IMR-90 (cell line): ENCODE measurements at regions not wholly inside any gene's neighbourhood (a gene's known extent, or its start where the extent isn't known, plus 50 kb on each side); places are given as distances from the start of the nearest gene placed in this dataset.

ENCODE experiments used
- ATAC-seq: fragments of 200-7000 bp; cut with Tn5 transposase; 2 replicates; pipeline ENCODE4 v1.9.1; 2020; ENCODE audit warnings: low read depth, mild to moderate bottlenecking, moderate library complexity
- BruUV-seq: library from RNA; stranded (reverse); fragments of 400-500 nt; replicated peaks from 2 replicates; lab custom pipeline; 2021; lab: Mats Ljungman, UMichigan
- CTCF ChIA-PET: fragments of 300-600 bp; formaldehyde crosslinking; extraction: SDS; loops from one replicate; lab custom pipeline; 2021; ENCODE audit warnings: antibody characterized with exemption; lab: Yijun Ruan, JAX
- POLR2A ChIA-PET: fragments of 300-600 bp; sonication (Branson Sonifier 250); formaldehyde crosslinking; loops from one replicate; lab custom pipeline; 2022; ENCODE audit warnings: antibody characterized with exemption; ENCODE audit not compliant: unreplicated experiment; lab: Charles Lee
- DNase-seq: peaks from one replicate; pipeline ENCODE4 v3.0.0; 2013
- H2AFZ ChIP-seq: replicated peaks from 2 replicates; pipeline ENCODE3; 2013; ENCODE audit warnings: low read length, mild to moderate bottlenecking; ENCODE audit not compliant: poor library complexity
- H2AK5ac ChIP-seq: 2 replicates; pipeline ENCODE4 v1.6.1; 2013; ENCODE audit warnings: low read depth, low read length, inconsistent platforms
- H2AK9ac ChIP-seq: replicated peaks from 2 replicates; pipeline ENCODE3; 2013; ENCODE audit warnings: mild to moderate bottlenecking, low read depth, low read length, moderate library complexity; ENCODE audit not compliant: poor library complexity
- H2BK120ac ChIP-seq: 2 replicates; pipeline ENCODE4 v1.6.1; 2013; ENCODE audit warnings: low read depth, low read length, inconsistent platforms
- H2BK15ac ChIP-seq: 3 replicates; pipeline ENCODE4 v1.6.1; 2013; ENCODE audit warnings: low read depth, low read length, inconsistent platforms
- H2BK20ac ChIP-seq: 2 replicates; pipeline ENCODE4 v1.6.1; 2013; ENCODE audit warnings: low read depth, mild to moderate bottlenecking, inconsistent platforms, low read length, moderate library complexity
- H2BK5ac ChIP-seq: 2 replicates; pipeline ENCODE4 v1.6.1; 2013; ENCODE audit warnings: mild to moderate bottlenecking, low read depth, low read length, inconsistent platforms; ENCODE audit not compliant: poor library complexity, severe bottlenecking
- H3K14ac ChIP-seq: replicated peaks from 2 replicates; pipeline ENCODE4 v1.6.1; 2013; ENCODE audit warnings: low read depth, low read length, inconsistent platforms
- H3K18ac ChIP-seq: 2 replicates; pipeline ENCODE4 v1.6.1; 2013; ENCODE audit warnings: low read depth, low read length, control low read depth
- H3K23ac ChIP-seq: 2 replicates; pipeline ENCODE4 v1.6.1; 2013; ENCODE audit warnings: low read depth, low read length, inconsistent platforms
- H3K27ac ChIP-seq: 2 replicates; pipeline ENCODE4 v1.5.1; 2013; ENCODE audit warnings: mild to moderate bottlenecking, control low read depth, low read length; ENCODE audit not compliant: insufficient read depth
- H3K27me3 ChIP-seq: 2 replicates; pipeline ENCODE4 v1.6.1; 2013; ENCODE audit warnings: low read length; ENCODE audit not compliant: control insufficient read depth, insufficient read depth
- H3K36me3 ChIP-seq: 2 replicates; pipeline ENCODE4 v1.6.1; 2013; ENCODE audit warnings: low read length, mixed read lengths; ENCODE audit not compliant: control insufficient read depth, insufficient read depth
- H3K4ac ChIP-seq: 2 replicates; pipeline ENCODE4 v1.6.1; 2013; ENCODE audit warnings: low read depth, low read length, inconsistent platforms
- H3K4me1 ChIP-seq: 2 replicates; pipeline ENCODE4 v1.6.1; 2013; ENCODE audit warnings: low read length, mixed read lengths; ENCODE audit not compliant: control insufficient read depth, insufficient read depth
- H3K4me2 ChIP-seq: 2 replicates; pipeline ENCODE4 v1.6.1; 2013; ENCODE audit warnings: low read depth, mild to moderate bottlenecking, control low read depth, low read length, moderate library complexity
- H3K4me3 ChIP-seq: 2 replicates; pipeline ENCODE4 v1.5.1; 2013; ENCODE audit warnings: low read depth, mild to moderate bottlenecking, control low read depth, low read length, moderate library complexity; ENCODE audit not compliant: insufficient read depth
- H3K56ac ChIP-seq: 2 replicates; pipeline ENCODE4 v1.6.1; 2013; ENCODE audit warnings: low read length, inconsistent platforms; ENCODE audit not compliant: insufficient read depth; ENCODE audit errors: extremely low read depth
- H3K79me1 ChIP-seq, 2 experiments: 2 replicates each; pipeline ENCODE4 v1.6.1; 2013; ENCODE audit warnings: low read length in 2 of 2, inconsistent platforms in 1 of 2, low read depth in 1 of 2
- H3K9ac ChIP-seq: 2 replicates; pipeline ENCODE4 v1.6.1; 2013; ENCODE audit warnings: low read depth, low read length, control low read depth
- H3K9me1 ChIP-seq: 2 replicates; pipeline ENCODE4 v1.6.1; 2013; ENCODE audit warnings: low read length, inconsistent platforms; ENCODE audit not compliant: insufficient read depth
- H3K9me3 ChIP-seq: 2 replicates; pipeline ENCODE4 v1.6.1; 2013; ENCODE audit warnings: low read length; ENCODE audit not compliant: control insufficient read depth, insufficient read depth
- H4K20me1 ChIP-seq: 2 replicates; pipeline ENCODE4 v1.6.1; 2013; ENCODE audit warnings: low read length, inconsistent platforms; ENCODE audit not compliant: insufficient read depth
- H4K5ac ChIP-seq: 2 replicates; pipeline ENCODE4 v1.6.1; 2013; ENCODE audit warnings: mild to moderate bottlenecking, low read depth, low read length, control low read depth
- H4K8ac ChIP-seq, 2 experiments: 2 replicates each; pipeline ENCODE4 v1.6.1; 2013; ENCODE audit warnings: low read depth in 2 of 2, low read length in 2 of 2, control low read depth in 1 of 2, inconsistent platforms in 1 of 2
- H4K91ac ChIP-seq: 2 replicates; pipeline ENCODE4 v1.6.1; 2013; ENCODE audit warnings: low read depth, low read length, inconsistent platforms; ENCODE audit not compliant: insufficient read depth
- CHD1 ChIP-seq: IDR thresholded peaks from 2 replicates; pipeline ENCODE4 v1.6.1; 2012; ENCODE audit warnings: low read depth, low read length, improper control_type of control experiment
- FOS ChIP-seq: fragments of 150-350 bp; IDR thresholded peaks from 2 replicates; pipeline ENCODE4 v1.6.1; 2016; ENCODE audit warnings: low read depth, low read length
- WGBS, 2 experiments: methylation state at CpG; one replicate each; pipeline versions ENCODE4 v1.1.5 to v1.1.7; 2013; ENCODE audit warnings: missing lambda C conversion rate in 2 of 2; ENCODE audit not compliant: insufficient read length in 1 of 2; ENCODE audit errors: extremely low coverage in 2 of 2; 5-methylcytosine and 5-hydroxymethylcytosine counted together
- dilution Hi-C: fragments of 300-500 bp; cut with HindIII; formaldehyde crosslinking; loops from one replicate; pipeline ENCODE4 v1.14.3; 2018; ENCODE audit warnings: low sequenced_read_pairs; ENCODE audit not compliant: unreplicated experiment
- in situ Hi-C: fragments of 300-500 bp; cut with MboI; formaldehyde crosslinking; loops from 3 replicates; pipeline ENCODE4 v1.14.3; 2019; ENCODE audit warnings: low sequenced_read_pairs, inconsistent platforms, mixed read lengths
- intact Hi-C: fragments of 100-400 bp; cut with micrococcal nuclease; formaldehyde crosslinking; loops from 2 replicates; pipeline ENCODE4 v1.10.0; 2022

GRCh38 chr10:121165276-121165675 lies 314.1 kb downstream of the WDR11 start:
- Histone ChIP-seq H2BK20ac (no peak overlapping the region), H4K5ac (no peak overlapping the region), H3K4me2 (no peak overlapping the region), H2BK15ac (no peak overlapping the region), H4K8ac (no peak overlapping the region), H3K27ac (no peak overlapping the region), H2AK9ac (no peak overlapping the region), H3K9me1 (no peaks in the 10 kb centered on the region), H3K23ac (no peak overlapping the region), H3K14ac (no peak overlapping the region), H3K36me3 (no peaks in the 10 kb centered on the region), H3K79me1 (no peaks in the 10 kb centered on the region), H2BK120ac (no peak overlapping the region), H3K56ac (no peak overlapping the region), H3K4me3 (no peak overlapping the region), H2AFZ (no peak overlapping the region), H4K91ac (no peak overlapping the region), H3K27me3 (no peaks in the 10 kb centered on the region), H4K20me1 (no peaks in the 10 kb centered on the region), H3K9ac (no peak overlapping the region), H3K9me3 (peaks cover 16% of the 10 kb centered on the region), H2BK5ac (no peak overlapping the region), H3K18ac (no peak overlapping the region), H2AK5ac (no peak overlapping the region), H3K4me1 (no peaks in the 10 kb centered on the region), H3K4ac (no peak overlapping the region)
- intact Hi-C loops, result no loop called here
- POLR2A ChIA-PET, result no interaction called here
- WGBS, 2 experiments, result 58% methylated on average over 2 of the region's 4 CpGs; no CpG with 5 or more reads in 1 of the 2 experiments
- in situ Hi-C loops, result no loop called here
- ATAC-seq (no peak), DNase-seq (no peak)
- dilution Hi-C loops, result no loop called here
- no TSS peak for BruUV-seq
- TF ChIP-seq FOS, result no peak
- no peak for TF ChIP-seq CHD1
- CTCF ChIA-PET, result no interaction called here
